ENCODE measurements at regions not wholly inside any gene's neighbourhood (a gene's known extent, or its start where the extent isn't known, plus 50 kb on each side); places are given as distances from the start of the nearest gene placed in this dataset.

DNA sequence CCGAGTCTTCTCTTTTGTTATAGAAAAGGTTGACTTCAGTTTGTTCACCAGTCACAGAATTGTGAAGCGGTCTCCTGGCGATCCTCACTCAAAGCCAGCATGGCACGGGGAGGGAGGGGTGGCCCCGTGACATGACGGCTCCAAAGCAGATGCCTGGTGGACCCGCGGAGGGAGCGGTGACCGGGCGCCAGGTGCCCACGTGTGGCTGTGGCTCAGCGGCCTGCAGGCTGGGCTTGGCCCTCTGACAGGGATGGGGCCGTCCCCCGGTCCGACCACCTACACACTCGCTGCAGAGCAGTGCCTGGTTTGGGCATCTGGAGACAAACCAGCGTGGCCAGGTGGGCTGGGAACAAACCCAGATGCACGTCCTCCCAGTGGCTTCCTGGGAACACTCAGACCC lies 129.1 kb upstream of the SNTG2 start:
- Histone ChIP-seq H3K27me3 (ENCODE audit: insufficient read depth) (no peaks in the 10 kb centered on the region), H3K4me1 (ENCODE audit: control insufficient read depth in 1 of 2, insufficient read depth in 2 of 2, low read depth in 1 of 2, low read length in 1 of 2) (peaks cover 0 to 6% of the 10 kb centered on the region in 2 experiments; a peak in 1 of 4 replicates), H3K9me2 (no peaks in the 10 kb centered on the region), H3K27ac (ENCODE audit: low read depth in 2 of 2, low read length in 1 of 2) (no peak overlapping the region), H3K36me3 (replicated peaks in 1 of 2; ENCODE audit: control insufficient read depth in 1 of 2, insufficient read depth in 2 of 2, low read length in 1 of 2) (no peaks in the 10 kb centered on the region), H4K20me1 (ENCODE audit: insufficient read depth) (no peaks in the 10 kb centered on the region), H2AFZ (ENCODE audit: low read depth) (no peak overlapping the region), H3K4me3 (ENCODE audit: low read depth in 2 of 2, low read length in 1 of 2) (no peak overlapping the region), H3K4me2 (no peak overlapping the region), H3K9ac (no peak overlapping the region), H3K79me2 (ENCODE audit: insufficient read depth) (no peaks in the 10 kb centered on the region), H3K9me3 (no peaks in the 10 kb centered on the region), H3F3A (replicated peaks; ENCODE audit: insufficient read depth) (no peaks in the 10 kb centered on the region)
- ChIA-PET POLR2A (no interaction called here), CTCF (no interaction called here)
- TF ChIP-seq SIN3A (IDR thresholded peaks at IDR 0.05; ENCODE audit: borderline replicate concordance, low read depth, low read length) (no peak), TAF1 (IDR thresholded peaks at IDR 0.05; ENCODE audit: borderline replicate concordance, low read depth, low read length) (no peak), TEAD4 (IDR thresholded peaks at IDR 0.05; ENCODE audit: borderline replicate concordance, insufficient read depth) (no peak)
- WGBS (ENCODE audit: low lambda C conversion rate) = 67% methylated on average over 14 of the region's 19 CpGs
- DNase-seq = no peak

DNA sequence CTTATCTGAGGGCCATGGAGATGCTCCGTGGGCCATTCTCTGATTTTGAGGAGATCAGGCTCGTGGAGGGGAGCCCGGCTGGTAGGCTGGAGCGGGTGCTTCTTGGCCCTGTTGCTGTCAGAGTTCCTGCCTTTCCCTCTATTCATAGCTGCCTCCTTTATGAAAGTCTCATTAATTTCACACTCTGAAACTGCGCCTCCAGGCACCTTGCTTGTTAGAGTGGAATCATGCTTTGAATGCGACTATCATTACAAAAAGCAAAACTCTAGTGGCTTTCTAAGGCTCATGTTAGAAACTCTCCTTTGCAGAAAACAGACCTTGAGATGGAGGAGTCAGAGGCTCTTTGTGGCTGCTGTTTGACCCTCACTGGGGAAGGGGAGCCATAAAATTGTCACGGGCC lies 131.0 kb upstream of the SNTG2 start:
- no peak overlapping the region for H3K9ac ChIP-seq
- ChIA-PET POLR2A (no interaction called here), CTCF (interaction anchor here (0.6 to 1.9 kb wide), 2 partner anchors 10 to 731 kb away, joined by 3 to 5 read pairs; no protein-coding TSS in a partner anchor)
- no peaks in the 10 kb centered on the region for H3K27me3 ChIP-seq (ENCODE audit: insufficient read depth)
- no peak for DNase-seq
- H3K4me3 ChIP-seq (ENCODE audit: low read depth in 2 of 2, low read length in 1 of 2) = no peak overlapping the region
- TF ChIP-seq FOXM1 (IDR thresholded peaks at IDR 0.05; ENCODE audit: low read depth) = no peak
- TF ChIP-seq, protein P1, sequence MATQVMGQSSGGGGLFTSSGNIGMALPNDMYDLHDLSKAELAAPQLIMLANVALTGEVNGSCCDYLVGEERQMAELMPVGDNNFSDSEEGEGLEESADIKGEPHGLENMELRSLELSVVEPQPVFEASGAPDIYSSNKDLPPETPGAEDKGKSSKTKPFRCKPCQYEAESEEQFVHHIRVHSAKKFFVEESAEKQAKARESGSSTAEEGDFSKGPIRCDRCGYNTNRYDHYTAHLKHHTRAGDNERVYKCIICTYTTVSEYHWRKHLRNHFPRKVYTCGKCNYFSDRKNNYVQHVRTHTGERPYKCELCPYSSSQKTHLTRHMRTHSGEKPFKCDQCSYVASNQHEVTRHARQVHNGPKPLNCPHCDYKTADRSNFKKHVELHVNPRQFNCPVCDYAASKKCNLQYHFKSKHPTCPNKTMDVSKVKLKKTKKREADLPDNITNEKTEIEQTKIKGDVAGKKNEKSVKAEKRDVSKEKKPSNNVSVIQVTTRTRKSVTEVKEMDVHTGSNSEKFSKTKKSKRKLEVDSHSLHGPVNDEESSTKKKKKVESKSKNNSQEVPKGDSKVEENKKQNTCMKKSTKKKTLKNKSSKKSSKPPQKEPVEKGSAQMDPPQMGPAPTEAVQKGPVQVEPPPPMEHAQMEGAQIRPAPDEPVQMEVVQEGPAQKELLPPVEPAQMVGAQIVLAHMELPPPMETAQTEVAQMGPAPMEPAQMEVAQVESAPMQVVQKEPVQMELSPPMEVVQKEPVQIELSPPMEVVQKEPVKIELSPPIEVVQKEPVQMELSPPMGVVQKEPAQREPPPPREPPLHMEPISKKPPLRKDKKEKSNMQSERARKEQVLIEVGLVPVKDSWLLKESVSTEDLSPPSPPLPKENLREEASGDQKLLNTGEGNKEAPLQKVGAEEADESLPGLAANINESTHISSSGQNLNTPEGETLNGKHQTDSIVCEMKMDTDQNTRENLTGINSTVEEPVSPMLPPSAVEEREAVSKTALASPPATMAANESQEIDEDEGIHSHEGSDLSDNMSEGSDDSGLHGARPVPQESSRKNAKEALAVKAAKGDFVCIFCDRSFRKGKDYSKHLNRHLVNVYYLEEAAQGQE (IDR thresholded peaks at IDR 0.05; ENCODE audit: low read depth, low read length) = no peak
- TF ChIP-seq NRF1 (IDR thresholded peaks at IDR 0.05; ENCODE audit: low read depth, low read length) = no peak
- TF ChIP-seq, protein P2, sequence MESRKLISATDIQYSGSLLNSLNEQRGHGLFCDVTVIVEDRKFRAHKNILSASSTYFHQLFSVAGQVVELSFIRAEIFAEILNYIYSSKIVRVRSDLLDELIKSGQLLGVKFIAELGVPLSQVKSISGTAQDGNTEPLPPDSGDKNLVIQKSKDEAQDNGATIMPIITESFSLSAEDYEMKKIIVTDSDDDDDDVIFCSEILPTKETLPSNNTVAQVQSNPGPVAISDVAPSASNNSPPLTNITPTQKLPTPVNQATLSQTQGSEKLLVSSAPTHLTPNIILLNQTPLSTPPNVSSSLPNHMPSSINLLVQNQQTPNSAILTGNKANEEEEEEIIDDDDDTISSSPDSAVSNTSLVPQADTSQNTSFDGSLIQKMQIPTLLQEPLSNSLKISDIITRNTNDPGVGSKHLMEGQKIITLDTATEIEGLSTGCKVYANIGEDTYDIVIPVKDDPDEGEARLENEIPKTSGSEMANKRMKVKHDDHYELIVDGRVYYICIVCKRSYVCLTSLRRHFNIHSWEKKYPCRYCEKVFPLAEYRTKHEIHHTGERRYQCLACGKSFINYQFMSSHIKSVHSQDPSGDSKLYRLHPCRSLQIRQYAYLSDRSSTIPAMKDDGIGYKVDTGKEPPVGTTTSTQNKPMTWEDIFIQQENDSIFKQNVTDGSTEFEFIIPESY (IDR thresholded peaks at IDR 0.05; ENCODE audit: borderline replicate concordance, low read depth) = no peak
- TF ChIP-seq MXI1 (IDR thresholded peaks at IDR 0.05; ENCODE audit: low read depth, low read length) = no peak
- TF ChIP-seq, protein P3, sequence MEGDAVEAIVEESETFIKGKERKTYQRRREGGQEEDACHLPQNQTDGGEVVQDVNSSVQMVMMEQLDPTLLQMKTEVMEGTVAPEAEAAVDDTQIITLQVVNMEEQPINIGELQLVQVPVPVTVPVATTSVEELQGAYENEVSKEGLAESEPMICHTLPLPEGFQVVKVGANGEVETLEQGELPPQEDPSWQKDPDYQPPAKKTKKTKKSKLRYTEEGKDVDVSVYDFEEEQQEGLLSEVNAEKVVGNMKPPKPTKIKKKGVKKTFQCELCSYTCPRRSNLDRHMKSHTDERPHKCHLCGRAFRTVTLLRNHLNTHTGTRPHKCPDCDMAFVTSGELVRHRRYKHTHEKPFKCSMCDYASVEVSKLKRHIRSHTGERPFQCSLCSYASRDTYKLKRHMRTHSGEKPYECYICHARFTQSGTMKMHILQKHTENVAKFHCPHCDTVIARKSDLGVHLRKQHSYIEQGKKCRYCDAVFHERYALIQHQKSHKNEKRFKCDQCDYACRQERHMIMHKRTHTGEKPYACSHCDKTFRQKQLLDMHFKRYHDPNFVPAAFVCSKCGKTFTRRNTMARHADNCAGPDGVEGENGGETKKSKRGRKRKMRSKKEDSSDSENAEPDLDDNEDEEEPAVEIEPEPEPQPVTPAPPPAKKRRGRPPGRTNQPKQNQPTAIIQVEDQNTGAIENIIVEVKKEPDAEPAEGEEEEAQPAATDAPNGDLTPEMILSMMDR (IDR thresholded peaks at IDR 0.05) = no peak
- TF ChIP-seq CHD2 (IDR thresholded peaks at IDR 0.05; ENCODE audit: low read length, partially characterized antibody) = no peak
- no peak for TF ChIP-seq EP300 (IDR thresholded peaks at IDR 0.05; ENCODE audit: borderline replicate concordance in 1 of 2, low read depth in 1 of 2, low read length in 1 of 2)
- peaks cover 0 to 4% of the 10 kb centered on the region in 2 experiments; a peak in 1 of 4 replicates for H3K4me1 ChIP-seq (ENCODE audit: control insufficient read depth in 1 of 2, insufficient read depth in 2 of 2, low read depth in 1 of 2, low read length in 1 of 2)
- no peak overlapping the region for H3K4me2 ChIP-seq
- H3K9me3 ChIP-seq = no peaks in the 10 kb centered on the region
- H3K27ac ChIP-seq (ENCODE audit: low read depth in 2 of 2, low read length in 1 of 2) = no peak overlapping the region
- H3K36me3 ChIP-seq (replicated peaks in 1 of 2; ENCODE audit: control insufficient read depth in 1 of 2, insufficient read depth in 2 of 2, low read length in 1 of 2) = no peaks in the 10 kb centered on the region
- no peak overlapping the region for H2AFZ ChIP-seq (ENCODE audit: low read depth)
- no peaks in the 10 kb centered on the region for H3K9me2 ChIP-seq
- WGBS (ENCODE audit: low lambda C conversion rate) = 50% methylated on average over 7 of the region's 7 CpGs
- H4K20me1 ChIP-seq (ENCODE audit: insufficient read depth) = no peaks in the 10 kb centered on the region
- no peaks in the 10 kb centered on the region for H3K79me2 ChIP-seq (ENCODE audit: insufficient read depth)
- H3F3A ChIP-seq (replicated peaks; ENCODE audit: insufficient read depth) = no peaks in the 10 kb centered on the region
